ACHN (cell line): ENCODE measurements at regions not wholly inside any gene's neighbourhood (a gene's known extent, or its start where the extent isn't known, plus 50 kb on each side); places are given as distances from the start of the nearest gene placed in this dataset.

Source experiments
- DNase-seq: peaks from one replicate; pipeline ENCODE4 v3.0.0-alpha.2; 2015
- in situ Hi-C: cut with HindIII; loops from 2 replicates; pipeline ENCODE4 v1.10.0; 2017; ENCODE audit warnings: low sequenced_read_pairs, low pct_ligation_motif_present, low pct_unique_long_range_greater_than_20kb

GRCh38 chr9:107650995-107651394, 161.4 kb upstream of the KLF4 start:
- in situ Hi-C loops, result no loop called here

GRCh38 chr9:107650321-107650720, 160.8 kb upstream of the KLF4 start:
- DNase-seq, result no peak
- in situ Hi-C loops, result no loop called here

More at GRCh38 chr9:107650995-107651394, 161.4 kb upstream of the KLF4 start:
- no peak for DNase-seq

GRCh38 chr9:107648153-107648715, 158.7 kb upstream of the KLF4 start:
- in situ Hi-C loops, result no loop called here
- no peak for DNase-seq

GRCh38 chr9:107647611-107648010, 158.0 kb upstream of the KLF4 start:
- DNase-seq, result no peak
- in situ Hi-C loops, result no loop called here

GRCh38 chr9:107647141-107647540, 157.6 kb upstream of the KLF4 start:
- in situ Hi-C loops, result no loop called here
- no peak for DNase-seq

DNA sequence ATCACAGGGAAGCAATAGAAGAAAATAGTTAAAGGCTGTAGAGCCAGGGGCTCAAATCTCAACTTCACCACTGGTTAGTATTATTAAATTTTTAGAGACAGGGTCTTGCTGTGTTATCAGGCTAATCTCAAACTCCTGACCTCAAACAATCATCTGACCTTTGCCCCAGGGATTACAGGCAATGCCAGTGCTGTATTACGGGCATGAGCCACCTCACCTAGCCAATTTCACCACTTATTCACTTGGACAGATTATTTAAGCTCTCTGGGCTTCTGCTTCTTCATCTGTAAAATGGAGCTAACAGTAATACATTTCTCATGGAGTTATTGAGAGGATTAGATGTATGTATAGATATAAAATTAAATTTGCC, 155.9 kb upstream of the KLF4 start:
- in situ Hi-C loops, result no loop called here
- DNase-seq, result no peak

DNA sequence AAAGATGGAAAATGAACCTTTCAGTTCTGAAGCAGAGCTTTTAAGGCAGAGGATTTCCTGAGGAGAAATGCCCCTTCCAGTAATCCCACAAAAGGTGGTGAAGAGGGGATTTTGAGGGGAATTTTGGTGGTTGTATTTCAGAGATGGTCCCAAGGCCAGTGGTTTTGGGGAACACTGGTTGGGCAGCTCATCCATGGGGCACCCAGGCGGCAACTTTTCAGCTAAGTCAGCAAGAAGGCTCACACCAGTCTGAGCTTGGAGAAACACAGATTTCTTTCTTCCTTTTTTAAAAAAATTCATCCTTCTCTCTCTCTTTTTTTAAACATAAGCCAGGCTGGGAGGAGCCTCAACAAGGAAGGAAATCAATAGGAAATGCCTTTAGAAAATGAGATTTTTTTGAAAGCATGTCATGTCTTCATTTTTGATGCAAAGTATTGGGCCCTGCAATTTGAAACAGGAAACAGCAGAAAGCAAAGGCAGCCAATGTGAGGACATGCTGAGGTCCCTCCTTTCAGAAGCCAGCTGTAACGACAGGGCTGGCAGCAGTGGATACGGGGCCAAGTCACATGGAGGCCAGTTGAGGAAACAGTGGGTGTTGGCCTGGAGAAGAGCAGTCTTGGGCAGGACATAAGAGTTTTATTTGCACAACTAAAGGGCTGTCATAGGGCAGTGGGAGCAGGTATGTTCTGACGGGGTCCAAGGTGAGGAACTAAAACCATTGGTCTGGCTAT, 155.3 kb upstream of the KLF4 start:
- in situ Hi-C loops, result no loop called here
- DNase-seq, result no peak

- in situ Hi-C loops, result no loop called here
- no peak for DNase-seq
These were observed 149.9 kb upstream of the KLF4 start for GRCh38 chr9:107639426-107639825.

DNA sequence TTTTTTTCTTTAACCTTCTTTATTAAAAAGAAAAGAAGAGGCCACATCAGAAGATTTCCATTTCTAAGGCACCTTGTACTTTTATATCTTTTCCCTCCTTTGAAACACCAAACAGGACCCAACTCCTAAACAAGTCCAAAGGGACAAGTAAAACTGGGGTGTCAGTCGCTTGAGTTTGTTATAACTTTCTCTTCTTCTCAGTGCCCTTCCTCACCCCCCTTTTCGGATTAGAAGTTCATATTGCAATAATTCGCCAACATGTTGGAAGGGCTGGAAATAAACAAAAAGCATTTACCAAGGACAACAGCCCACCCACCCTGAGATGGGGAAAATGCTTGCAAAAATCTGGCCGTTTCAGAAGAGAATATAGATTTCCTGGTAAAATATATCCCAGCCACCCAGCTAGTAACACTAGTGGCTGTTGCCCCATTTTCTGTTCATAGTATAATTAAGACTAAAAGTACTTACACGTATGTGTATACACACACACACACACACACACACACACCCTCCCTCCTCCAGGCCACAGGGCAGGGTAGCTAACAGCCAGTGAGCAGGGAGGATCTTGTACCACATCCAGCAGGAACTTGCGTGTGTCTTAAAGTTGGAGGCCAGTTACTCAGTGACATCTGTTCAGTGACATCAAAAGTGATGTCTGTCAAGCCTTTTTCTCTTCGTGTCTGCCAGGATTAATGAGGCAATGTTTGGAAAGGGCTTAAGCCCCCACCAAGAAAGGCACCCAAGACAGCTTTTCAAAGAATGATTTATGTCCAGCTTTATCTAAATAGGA, 149.1 kb upstream of the KLF4 start:
- DNase-seq, result no peak
- in situ Hi-C loops, result no loop called here

GRCh38 chr9:107637421-107638420, 148.2 kb upstream of the KLF4 start:
- in situ Hi-C loops, result no loop called here
- peak; percentile 40 for DNase-seq

DNA sequence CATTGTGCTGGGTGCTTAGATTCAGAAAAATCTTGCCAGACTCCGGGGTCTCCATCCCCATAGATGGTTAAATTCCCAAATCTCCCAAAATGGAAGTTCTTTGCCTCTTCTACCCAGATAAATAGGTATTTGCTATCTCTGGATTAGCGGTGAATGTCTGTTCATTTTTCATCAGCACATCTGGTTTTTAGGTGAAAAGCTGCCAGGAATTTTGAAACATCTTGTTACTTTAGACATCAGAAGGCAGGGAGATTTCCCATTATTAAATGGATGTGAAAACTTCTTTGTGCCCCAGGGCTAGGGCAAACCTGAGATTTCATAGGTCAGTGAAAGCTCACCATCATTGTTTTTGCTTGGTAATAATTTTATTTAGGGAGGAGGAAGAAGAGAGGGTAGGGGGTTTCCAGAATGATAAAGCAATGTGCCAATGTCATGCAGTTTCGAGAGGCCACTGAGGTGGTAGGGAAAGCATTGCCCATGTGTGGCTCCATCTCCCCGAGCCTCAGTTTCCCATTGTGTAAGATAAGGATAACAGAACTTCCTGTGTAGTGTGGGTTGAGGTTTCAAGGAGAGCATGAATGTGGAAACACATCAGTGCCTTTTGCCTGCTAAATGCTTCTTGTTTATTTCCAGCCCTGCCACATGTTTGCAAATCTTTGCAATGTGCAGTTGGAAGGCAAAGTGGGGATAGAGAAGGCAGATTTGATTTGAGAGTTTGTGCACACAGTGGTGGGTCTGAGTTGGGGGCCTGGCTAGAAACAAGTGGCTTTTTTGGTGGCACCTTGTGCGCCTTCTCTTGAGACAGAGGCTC, 147.2 kb upstream of the KLF4 start:
- DNase-seq, result no peak
- in situ Hi-C loops, result no loop called here

DNA sequence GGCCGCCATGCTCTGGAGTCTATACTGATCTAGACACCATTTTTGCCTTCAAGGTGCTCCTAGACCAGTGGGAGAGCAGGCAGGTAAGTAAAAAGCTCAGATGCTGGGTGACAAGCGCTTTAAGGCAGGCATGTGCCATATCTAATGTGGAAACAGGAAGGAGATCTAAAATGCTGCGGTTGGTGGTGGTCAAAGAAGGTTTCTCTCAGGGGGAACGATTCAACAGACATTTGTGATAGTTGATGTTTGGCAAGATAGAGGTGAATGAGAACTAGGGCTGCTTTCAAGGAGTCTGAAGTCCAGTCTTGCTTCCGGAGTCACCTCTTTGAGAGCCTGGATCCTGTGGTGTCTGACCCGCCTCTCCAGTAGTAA, 146.2 kb upstream of the KLF4 start:
- DNase-seq, result no peak
- in situ Hi-C loops, result no loop called here

DNA sequence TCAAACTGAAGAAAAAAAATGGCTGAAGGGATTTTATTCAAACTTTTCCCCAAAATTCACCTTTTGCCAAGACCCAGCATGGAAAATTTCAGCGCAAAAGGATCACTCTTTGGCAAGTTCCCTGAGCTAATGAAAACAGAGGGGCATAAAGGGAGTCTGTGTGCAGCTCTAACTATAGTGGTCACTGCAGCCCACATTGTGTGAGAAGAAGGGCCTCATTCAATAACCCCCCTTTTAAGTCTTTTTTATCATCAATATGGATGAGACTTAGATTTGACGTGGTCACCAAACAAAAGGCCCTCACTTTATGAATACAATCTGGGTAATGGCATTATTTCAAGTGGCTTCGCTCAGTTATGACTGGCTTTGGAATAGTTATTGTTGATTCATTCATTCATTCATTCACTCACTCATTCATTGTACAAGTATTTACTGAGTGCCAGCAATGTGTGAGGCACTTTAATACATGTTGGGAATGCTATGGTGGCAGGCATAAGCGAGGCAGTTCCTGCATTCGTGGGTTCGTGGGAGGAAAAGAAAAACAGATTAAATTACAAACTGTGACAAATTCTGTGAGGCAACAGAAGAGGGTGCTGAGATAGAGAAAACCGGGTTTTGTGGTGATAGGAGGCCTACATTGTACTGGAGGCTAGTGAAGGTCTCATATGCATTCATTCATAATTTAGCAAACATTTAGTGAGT, 145.7 kb upstream of the KLF4 start:
- in situ Hi-C loops, result no loop called here

DNA sequence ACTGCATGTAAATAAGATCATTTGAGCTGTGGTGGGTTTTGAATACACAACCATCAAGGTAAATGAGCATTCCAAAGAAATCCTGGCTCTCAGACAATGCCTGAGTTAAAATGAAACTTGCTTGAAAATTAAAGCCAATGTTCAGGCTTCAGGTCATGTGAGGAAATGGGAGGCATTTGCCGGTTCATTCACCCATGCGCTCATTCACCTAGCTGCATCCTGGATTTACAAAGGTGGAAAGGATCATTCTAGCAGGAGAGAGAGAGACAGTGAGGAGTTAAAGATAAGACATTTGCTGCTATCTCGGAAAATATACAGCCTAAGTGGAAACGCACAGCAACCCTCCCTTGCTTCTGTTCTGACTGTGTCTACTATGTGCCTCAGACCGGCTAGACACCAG, 143.8 kb upstream of the KLF4 start:
- in situ Hi-C loops, result no loop called here
- DNase-seq, result no peak

More for the DNA sequence above, 145.7 kb upstream of the KLF4 start:
- no peak for DNase-seq

DNA sequence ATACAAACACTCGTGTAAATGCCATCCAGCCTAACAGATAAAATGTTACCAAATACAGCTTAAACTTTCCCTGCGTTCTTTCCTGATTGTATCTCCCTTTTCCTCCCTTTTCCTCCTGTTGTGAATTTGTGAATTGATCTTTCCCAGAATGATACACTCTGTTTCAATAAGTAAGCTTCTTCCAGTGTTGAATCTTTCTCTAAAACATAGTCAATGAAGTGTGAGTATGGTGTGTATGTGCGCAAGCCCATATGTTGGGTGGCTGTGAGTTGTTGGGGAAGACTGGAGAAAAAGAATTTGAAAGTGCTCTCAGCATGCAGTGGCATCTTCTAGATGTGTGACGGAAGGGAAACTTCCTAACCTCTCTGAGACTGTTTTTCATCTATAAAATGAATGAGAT, 143.1 kb upstream of the KLF4 start:
- in situ Hi-C loops, result no loop called here

DNA sequence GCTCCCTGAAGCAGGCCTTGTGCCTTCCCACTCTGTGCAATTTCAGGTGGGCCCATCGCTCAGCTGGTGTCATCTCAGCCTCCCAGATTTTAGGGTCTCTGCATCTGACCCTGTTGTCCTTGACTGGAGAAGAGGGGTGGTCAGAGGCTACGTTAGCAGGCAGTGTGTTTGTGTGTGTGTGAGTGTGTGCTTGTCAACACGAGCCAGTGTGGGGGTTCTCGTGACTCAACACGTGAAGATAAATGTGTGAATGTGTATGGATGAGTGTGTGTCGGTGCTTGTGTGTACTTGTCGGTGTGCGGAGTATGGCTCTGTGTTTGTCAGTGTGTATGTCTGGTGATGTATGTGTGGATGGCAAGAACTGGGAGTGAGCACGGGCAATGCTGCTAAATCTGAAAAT, 142.6 kb upstream of the KLF4 start:
- DNase-seq, result no peak
- in situ Hi-C loops, result no loop called here

More for the DNA sequence above, 143.1 kb upstream of the KLF4 start:
- DNase-seq, result no peak

- no peak for DNase-seq
- in situ Hi-C loops, result no loop called here
These were observed 142.2 kb upstream of the KLF4 start for GRCh38 chr9:107631788-107632187.
